ENCODE measurements at regions not wholly inside any gene's neighbourhood (a gene's known extent, or its start where the extent isn't known, plus 50 kb on each side); places are given as distances from the start of the nearest gene placed in this dataset.

DNA sequence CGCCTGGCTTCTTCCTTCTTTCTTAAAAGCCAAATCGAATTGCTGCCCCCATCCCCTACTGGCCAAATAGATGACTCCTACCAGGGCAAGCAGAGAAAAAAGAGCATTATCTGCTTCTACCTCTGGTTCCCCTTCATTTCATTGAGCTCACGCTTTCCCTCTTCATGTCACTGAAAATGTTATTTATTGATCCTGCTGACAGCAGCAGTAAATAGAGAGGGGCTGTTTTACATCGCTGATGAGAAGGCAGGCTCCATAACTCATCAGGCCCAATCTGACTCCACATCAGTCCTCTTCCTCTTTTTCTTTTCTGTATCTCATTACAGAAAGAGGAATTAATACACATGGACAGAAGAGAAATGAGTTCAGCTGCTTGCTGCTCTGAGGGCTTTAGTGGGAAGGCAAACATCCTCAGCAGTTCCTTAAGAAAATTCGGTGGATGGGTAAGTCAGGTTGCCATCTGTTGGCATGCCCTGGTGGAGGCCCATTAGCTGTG, 904.1 kb downstream of the KCNMA1 start:
- no peak for DNase-seq

- no peak for DNase-seq
Observed at GRCh38 chr10:76732306-76732705, 905.3 kb downstream of the KCNMA1 start.

GRCh38 chr10:76729841-76730487, 907.6 kb downstream of the KCNMA1 start:
- no peak for DNase-seq

- no peak for DNase-seq
Observed at GRCh38 chr10:76729346-76729745, 908.3 kb downstream of the KCNMA1 start.

- DNase-seq, result no peak
Observed at GRCh38 chr10:76727038-76727437, 910.6 kb downstream of the KCNMA1 start.

DNA sequence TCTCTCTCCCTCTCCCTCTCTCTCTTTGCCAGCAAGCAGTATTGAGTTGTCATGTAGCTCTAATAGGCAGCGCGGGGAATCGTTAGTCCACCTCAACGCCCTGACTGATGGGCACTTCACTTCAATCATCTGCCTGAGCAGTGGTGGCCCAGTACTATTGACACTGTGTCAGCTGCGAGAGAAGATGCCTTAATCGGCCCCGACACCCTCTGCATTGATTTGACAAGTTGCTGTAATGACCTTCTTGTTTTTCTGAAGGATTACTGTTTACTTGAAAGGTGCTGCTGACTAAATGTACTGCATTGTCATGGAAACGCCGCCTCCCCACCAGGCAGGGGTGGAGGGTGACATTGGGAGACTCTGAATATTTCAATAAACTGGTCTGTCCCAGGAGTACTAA, 913.8 kb downstream of the KCNMA1 start:
- DNase-seq, result no peak

DNA sequence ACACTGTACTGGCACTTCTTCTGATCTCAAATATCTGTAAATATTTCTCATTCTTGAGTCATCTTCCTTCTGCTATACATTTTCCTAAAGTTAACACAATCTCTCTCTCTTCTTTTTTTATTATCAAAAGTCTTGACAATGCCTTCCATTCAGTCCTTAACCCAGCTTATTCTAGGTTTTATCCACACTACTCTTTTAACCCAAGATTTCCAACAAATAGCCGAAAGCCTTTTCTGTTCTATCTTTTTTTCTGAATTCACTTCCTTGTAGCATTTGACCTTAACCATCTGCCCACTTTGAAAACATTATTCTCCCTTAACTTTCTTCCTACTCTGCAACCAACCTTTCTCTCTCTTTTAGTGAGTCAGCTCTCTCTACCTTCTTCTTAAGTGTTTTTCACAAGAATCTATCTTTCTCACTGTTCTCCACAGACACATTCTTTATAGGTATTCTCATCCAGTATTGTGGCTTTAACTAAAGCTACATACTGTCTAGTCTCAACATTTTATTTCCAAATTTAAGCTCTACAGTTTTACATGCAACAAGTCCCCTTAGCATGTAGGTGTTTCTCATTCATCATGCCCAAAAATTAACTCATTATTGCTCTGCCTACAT, 915.6 kb downstream of the KCNMA1 start:
- peak; percentile 27 for DNase-seq

DNA sequence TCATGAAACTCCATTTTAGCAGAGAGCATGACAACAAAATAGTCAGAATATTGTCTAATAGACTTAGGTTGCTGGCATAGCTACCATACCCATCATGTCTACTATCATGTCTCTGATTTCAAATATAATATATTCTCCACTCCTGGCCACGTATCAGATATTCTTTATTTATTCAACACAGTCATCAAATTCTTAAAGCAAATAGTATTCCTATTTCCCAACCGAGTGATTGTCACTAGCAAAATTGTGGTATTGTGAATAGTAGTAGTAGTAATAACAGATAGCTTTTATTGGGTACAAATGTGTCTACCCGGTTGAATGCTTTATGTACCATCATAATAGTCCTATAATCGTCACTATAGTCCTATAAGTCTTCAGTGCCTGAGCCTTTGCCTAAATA, 918.6 kb downstream of the KCNMA1 start:
- no peak for DNase-seq

DNA sequence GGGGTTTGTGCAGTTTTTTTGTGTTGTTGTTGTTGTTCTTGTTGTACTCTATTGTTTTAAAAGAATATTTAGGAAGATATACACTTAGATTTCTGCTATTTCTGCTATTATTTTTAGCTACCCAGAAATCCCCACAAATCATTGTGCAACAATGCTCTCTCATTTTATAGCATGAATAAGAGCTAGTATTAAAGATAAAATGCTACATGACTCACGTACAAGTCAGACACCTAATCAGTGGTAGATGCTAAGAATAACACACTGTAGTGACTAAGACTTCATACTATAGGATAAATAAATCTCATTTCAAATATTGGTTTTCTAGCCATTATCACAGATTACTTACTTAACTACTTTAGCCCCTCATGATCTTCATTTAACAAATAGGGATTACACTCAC, 920.5 kb downstream of the KCNMA1 start:
- DNase-seq, result peak; percentile 79

DNA sequence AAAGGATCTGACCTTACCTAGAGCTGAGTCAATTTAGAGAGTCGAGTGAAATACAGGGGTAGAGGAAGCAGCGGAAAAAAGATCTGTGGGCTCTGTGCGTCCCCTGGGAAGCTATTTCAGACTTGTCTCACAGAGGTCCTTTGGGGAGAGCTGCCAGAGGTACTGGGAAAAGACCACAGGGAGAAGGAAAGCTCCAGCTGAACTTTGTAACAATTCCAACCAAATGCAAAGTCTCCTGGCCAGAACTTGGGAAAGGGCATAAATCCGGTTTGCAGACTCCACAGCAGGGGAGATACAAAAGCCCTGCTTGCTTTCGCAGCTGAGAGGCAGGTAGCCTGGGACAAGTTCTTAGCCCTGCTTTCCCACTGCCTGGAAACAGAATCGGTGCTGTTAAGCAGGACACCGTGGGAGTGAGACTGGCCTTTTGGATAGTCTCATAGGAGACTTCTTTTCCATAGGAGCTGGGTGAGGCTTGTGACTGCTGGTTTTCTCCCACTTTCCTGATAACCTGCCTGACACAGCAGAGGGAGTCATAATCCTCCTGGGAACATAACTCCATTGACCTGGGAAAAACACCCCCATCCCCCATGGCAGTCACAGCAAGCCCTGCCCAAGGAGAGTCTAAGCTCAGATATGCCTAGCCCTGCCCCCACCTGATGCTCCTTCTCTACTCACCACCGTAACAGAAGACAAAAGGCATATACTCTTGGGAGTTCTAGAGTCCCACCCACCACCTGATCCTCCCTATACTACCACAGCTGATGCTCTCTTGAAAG, 926.2 kb downstream of the KCNMA1 start:
- no peak for DNase-seq

DNA sequence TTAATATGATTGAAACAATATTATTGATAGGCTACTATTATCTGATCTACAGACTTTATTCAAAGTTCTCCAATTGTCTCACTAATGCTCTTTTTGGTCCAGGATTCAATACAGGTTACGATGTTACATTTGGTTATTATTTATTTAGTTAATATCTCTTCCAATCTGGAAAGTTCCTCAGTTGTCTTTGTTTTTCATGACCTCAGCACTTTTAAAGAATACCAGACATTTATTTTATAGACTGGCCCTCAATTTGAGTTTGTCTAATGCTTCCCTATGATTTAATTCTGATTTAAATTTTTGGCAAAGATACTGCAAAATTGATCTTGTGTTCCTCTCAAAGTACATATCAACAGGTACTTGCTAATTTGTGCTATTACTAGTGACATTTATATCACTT, 937.4 kb downstream of the KCNMA1 start:
- no peak for DNase-seq

DNA sequence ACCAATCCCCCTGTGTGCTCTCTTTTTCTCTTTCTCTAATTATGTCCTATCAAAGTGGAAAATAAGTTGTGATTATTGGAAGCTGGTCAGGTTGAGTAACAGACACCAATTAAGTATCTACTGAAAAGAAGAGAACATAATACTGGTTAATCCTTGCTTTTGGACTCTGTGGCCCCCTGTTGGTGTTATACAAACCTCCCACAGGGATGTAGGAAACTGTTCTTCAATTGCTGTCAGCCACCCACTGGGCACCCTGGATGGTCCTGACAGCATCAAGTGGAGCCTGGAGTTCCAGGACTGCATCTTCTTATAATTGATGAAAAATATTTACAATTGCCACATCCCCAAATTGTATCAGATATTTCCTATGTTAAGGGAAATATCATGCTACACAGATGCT, 939.7 kb downstream of the KCNMA1 start:
- no peak for DNase-seq

DNA sequence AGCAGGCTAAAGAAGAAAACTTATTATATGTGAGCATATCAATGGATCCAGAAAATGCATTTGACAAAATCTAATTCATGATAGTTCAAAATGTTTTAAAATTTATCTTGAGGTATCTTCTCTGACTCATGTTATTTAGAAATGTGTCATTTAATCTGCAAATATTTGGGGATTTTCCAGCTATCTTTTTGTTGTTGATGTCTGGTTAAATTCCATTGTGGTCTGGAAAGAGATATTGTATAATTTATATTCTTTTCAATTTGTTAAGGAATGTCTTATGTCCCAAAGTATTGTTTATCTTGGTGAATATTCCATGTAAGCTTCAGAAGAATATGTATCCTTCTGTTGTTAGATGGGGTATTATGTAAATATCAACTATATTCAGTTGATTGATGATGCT, 942.5 kb downstream of the KCNMA1 start:
- DNase-seq, result peak; percentile 10

- DNase-seq, result no peak
Observed at GRCh38 chr10:76686201-76686600, 951.4 kb downstream of the KCNMA1 start.

GRCh38 chr10:76684968-76685367, 952.6 kb downstream of the KCNMA1 start:
- no peak for DNase-seq

DNA sequence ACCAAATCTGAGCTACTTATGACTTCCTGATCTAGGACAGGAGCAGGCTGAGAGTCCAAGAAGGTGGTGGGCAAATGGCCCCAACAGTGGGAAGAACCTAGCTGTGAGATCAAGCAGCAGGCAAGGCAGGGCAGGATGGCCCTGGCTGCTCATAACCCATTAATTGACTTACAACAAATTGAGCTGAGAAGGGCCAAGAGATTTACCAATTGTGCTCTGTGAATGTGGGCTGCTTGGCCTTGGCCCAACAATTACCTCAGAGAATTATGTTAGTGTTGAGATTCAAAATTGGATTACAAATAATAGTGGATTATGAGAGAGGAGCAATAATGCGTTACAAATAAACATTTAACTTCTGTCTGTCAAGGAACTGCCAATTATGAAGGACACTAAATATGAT, 956.5 kb downstream of the KCNMA1 start:
- DNase-seq, result no peak

DNA sequence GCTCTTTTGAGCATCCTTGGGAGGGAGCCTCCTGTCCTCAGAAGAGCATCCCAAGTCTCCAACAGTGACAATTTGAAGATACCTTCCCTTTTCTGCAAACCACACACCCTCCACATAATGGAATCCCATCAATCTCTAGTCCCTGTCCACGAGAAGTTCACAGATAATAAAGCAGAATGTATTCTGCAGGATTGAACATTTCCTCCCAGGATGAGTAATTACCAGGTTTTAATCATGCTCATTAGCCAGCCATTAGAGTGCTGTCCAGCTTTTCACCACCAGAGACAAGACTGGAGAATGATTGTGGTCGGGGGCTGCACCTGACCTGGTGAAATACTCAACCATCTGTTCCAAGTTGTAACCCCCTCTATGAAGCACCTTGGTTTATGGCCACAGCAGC, 958.6 kb downstream of the KCNMA1 start:
- no peak for DNase-seq

DNA sequence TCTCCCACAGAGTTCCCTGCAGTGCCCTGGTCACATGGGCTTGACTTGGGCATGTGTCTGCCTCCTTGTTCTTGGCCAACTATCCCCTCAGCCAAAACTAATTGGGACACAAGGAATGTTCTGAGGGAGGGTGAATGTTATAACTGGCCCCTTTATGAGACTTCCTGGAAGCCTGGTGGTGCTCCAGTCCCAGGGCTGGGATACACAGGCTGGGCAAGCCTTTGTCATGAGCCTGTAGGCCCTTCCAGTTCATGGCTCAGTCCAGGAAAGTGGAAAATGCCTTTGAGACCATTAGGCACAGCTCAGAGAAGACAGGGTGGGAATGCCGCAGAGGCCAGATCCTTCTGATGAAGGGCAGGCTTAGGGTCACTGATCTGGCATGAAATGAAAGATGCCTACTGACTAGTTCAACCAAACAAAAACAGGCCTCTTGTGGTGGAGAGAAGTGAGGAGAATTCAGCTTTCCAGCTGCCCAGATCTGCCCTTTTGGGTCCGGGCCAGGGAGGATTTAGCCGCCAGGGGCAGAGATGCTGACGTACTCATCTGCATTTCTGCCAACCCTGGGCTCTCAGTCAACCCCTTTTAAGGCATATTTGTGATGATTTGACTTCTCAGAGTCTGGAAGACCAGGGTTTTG, 961.5 kb downstream of the KCNMA1 start:
- no peak for DNase-seq

GRCh38 chr10:76675561-76675950, 962.1 kb downstream of the KCNMA1 start:
- no peak for DNase-seq

DNA sequence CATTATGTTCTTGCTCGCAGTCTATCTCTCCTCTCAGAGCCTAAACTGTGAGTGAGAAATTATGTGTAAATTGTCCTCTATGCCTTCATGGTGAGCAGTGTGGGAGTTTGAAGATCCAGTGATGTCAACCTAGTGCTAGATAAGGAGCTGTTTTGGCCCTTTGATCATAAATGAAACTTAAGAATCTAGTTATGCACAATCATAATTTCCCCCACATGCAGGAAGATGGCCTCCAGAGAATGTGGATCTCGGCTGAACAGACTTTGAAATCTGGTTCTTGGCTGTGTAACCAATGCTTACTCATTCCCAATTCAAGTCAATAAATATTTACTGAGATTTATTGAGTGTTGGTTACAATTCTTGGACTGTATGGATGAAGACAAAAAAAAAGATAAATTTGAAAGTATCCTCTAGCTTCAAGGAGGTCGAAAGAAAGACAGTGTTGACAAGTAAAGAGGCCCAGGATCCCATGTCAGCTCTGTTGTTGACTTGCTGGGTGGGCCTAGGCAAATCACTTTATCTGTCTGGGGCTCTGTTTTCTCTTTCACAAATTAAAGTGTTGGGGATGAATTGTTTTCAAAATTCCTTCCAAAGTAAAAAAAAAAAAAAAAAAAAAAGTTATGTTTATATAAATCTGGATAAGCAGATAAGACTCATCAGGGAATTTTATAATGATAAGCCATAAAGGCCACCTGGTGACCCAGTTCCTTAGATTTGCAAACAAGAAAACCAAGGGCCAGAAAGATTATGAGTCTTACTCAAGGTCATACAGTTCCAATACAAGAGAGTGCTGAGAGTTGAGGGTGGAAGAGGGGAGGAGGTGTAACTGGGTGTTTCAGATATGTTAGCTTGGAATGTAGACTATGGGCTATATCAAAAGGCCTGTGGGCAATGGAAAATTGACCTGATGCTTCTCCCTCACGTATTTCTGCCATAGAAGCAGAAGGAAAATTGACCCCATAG, 969.9 kb downstream of the KCNMA1 start:
- peak; percentile 17 for DNase-seq

DNA sequence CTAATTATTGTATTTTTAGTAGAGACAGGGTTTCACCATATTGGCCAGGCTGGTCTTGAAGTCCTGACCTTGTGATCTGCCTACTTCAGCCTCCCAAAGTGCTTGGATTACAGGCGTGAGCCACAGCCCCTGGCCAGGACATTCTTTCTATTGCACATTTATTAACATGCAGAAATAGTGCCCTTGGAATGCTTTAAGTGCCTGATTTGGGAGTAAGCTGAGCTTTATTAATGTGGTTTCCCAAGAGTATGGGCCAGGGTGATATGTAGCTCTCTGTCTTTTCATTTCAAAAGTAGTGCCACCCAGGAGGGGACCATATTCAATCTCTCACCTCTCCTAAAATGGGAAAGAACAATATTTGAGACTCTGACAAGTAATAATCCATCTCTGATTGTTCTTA, 970.7 kb downstream of the KCNMA1 start:
- DNase-seq, result no peak

GRCh38 chr10:76665029-76665428, 972.6 kb downstream of the KCNMA1 start:
- DNase-seq, result no peak

All from fibroblast of skin of abdomen (primary cell).